Ecto neural progenitor cell (in vitro differentiated cells): ENCODE measurements at regions not wholly inside any gene's neighbourhood (a gene's known extent, or its start where the extent isn't known, plus 50 kb on each side); places are given as distances from the start of the nearest gene placed in this dataset.

Source experiments
- DNase-seq: peaks from one replicate; pipeline ENCODE4 v3.0.0-alpha.2; 2018; ENCODE audit warnings: low spot score

DNA sequence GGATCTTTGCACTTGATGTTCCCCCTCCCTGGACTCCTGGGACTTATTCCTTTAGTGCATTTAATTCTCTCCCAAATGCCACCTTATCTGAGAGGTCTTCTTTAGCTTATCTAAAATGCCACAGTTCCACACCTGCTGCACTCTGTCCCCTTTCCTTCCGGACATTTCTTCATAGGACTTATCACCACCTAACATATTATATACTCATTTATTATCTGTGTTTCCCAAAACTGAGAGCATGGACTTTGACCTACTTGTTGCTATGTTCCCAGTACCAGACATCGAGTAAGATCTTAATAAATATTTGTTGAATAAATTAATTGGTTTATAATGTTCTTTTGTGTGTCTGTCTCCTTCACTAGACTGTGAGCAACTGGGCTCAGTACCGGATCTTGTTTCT lies 585.3 kb downstream of the INSC start:
- no peak for DNase-seq

DNA sequence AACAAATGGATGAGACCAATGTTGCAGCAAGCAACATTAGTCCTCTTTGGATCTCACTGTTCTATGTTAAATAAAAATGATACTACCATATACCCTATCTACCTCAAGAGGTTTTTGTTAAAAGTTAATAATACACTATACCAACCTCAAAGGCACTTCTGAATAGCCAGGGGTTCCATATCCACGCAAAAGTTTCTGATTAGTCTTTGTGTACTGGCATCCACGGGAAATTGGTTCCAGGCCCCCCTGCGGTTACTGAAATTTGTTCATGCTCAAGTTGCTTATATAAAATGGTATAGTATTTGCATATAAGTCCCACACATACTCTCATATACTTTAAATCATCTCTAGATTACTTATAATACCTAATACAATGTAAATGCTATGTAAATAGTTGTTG lies 585.7 kb downstream of the INSC start:
- peak; percentile 14 for DNase-seq

DNA sequence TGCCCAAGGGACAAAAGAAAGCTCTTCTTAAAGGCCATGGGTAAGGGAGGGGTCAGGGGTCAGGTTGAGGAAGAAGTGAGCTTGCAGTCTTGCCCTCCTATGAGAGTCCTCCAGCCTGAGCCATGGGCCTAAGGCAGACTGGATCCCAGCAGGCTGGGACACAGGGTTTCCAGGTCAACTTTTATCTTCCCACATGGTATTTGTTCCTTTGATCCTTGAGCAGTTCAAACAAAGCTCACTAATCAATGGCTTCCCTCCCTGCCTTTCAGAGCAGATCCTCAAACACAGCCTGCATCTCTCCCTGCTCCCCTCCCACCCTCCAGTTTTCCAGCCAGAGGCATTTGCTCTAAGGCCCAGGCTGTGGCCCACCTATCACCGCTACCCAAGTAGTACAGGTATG lies 589.3 kb downstream of the INSC start:
- peak; percentile 43 for DNase-seq

DNA sequence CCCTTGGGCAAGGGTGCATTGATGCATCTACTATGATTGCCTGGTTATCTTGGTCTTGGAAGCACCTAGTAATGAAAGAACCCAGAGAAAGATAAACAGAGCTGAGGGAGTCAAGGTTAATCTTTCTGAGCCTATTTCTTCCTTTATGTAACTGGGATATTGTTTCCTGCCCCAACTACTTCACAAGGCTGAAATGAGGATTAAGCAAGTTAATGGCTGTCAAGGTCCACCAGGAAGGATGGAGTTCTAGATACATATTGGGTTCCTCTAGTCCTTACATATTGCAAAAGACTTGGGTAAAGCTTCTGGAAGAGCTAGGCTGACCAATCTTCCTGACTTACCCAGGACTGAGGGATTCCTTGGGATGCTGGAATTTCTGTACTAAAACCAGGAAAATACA lies 589.8 kb downstream of the INSC start:
- peak; percentile 8 for DNase-seq

DNA sequence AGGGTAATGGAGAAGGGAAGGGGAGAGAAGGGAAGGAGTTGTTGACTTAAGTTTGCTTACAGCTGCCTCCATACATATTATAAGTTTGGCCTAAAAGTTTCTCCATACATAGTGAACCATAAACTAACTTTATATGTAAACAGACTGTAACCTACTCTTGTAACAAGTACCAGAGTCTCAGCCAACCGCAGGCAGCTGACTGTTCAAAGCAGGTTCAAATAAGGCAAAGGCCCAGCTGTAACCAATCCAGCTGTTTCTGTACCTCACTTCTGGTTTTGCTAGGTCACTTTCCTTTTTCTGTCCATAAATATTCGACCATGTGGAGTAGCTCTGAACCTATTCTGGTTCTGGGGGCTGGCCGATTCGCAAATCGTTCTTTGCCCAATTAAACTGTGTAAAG lies 591.2 kb downstream of the INSC start:
- peak; percentile 14 for DNase-seq

DNA sequence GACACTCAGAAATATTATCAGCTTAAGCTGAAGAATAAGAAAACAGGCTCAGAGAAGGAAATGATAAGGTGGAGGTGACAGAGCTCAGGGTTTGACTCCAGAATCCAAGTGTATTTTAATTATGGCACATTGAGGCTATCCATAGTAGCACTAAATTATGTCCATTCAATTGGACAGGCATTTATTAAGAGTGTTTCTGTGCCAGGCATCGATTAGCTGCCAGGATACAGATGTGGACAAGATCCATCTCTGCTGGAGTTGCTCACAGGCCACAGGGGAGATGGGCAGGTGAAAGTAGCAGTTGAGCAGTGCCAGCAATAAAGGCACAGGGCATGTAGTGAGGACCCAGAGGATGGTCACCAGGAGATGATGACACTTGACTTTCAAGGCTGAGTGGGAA lies 592.5 kb downstream of the INSC start:
- no peak for DNase-seq

DNA sequence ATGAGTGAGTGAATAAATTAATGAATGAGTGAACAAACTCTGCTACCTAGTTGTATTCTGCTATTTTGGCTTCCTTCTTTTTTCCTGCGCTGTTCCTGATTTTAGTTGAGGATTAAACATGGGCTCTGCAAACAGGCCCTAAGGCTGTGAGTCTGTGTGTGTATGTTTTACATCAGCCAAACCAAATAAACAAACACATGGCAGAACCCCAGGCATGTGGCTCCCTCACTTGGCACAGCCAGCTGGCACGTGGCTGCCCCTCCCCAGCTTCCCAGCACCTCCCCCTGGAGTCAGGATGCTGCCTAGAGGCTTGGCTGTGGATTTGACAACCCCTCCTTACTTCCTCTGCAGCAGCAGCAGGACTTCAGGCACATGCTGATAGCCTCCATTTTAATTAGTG lies 593.2 kb downstream of the INSC start:
- DNase-seq = no peak

DNA sequence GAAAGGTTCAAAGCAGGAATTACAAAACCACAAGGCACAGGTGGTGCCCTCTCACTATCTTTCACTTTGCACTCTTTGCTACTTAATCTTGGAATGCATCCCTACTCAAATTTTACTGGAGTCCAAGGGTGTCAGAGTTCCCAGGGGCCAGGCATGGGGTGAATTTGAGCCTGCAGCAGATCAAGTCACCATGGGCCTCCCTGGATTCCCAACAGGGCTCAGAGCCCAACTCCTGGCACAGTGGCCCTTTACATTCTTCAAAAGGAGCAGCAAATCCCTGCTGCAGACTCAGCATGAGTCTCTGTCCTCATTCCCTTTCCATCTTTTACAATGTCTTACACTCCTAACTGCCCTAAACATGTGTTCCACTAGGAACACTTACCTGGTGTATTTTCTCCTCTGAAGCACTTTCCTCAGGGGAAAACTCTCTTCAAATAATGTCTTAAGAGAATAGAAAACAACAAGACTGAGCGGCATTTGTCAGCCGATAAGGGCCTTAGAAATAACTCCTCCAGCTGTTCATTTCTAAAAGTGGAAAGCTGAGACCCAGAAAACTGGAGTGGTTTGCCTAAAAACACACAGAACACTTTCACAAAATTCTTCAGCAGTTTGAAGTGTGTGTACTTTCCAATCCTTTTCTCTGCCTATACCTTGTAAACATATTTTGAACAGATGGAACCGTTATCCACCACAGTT lies 596.0 kb downstream of the INSC start:
- DNase-seq = no peak

DNA sequence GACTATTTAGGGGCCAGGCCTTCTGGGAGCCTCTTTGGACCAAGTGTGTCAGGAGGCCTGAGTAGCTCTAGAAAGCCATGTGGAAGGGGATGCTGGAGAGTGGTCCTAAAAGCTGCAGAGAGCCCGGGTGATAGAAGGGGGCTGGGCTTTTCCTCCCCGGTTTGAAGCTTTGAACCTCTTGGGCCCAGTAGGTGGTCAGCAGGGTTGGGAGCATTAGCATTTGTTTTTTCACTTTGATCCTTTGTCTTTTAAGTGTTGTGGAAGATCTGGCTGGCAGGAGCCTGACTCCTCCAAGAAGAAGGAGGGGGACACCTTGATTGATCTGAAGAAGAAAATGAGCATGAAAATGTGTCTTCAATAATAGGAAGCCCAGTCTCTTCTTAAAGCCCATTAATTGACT lies 596.6 kb downstream of the INSC start:
- DNase-seq = no peak

DNA sequence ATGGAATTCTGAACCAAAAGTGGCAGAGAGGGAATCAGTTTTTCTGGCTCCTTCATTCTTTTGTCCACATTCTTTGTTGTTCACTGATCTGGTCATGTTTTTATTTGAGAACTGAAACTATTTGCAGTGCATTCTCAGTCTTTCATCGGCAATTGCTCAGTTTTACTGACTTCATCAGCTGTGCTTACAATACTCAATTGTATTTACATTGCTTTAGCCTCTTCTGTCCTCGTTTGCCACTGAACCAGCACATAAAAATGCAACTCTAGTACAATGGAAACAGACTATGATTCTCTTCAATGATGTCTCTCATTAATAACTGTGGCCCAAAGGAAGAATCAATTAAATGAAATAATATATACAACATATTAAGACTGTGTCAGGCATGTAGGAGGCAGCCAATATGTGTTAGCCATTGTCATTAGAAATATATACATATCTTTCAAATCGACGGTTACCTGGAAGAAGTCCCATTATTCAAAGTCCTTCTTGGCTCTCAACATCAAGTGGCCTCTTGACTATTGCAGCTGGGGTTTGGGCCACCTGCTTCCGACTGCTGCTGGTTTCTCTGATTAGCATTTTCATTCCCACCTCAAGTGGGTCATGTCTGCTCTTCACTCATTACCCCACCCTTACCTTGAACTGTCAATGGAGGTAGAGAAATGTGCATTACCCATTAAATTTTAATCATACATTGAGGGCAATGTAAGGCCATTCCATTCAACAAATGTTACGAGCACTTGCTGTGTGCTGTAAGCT lies 600.1 kb downstream of the INSC start:
- DNase-seq = no peak

DNA sequence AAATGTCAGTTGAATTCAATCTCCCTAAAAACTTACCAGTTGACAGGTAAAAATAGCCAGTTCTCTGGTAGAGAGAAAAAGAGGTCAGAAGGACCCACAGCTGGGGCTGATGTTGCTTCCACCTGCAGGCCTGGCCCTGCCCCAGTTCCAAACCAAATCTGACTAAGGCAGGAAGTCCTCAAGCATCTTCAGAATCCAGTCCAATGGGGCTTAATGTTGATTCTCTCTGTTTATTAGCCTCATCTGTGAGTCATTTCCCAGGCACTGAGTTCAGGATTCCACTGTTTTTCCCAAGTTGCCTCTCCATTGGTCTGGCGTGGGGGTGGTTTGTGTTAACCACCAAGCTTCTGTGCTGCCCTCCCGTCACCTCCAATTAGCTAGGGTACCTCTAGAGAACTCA lies 601.8 kb downstream of the INSC start:
- no peak for DNase-seq

DNA sequence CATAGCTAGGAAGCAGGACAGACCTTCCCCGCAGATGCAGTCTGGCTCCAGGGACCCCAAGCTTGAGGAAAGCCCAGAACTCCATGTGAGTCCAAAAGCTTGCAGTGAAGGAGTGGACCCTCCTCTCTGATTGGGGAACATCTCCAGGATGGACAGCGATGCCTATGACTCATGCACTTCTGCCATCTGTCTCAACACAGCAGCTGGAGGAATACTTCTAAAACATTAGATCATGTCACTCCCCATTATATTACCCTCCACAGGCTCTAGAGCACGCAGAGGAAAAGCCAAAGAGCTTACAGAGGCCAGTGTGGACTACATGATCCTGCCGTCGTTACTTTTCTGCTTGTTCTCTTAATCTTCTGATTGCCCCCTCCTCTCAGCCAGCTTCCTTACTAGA lies 605.7 kb downstream of the INSC start:
- DNase-seq = no peak

DNA sequence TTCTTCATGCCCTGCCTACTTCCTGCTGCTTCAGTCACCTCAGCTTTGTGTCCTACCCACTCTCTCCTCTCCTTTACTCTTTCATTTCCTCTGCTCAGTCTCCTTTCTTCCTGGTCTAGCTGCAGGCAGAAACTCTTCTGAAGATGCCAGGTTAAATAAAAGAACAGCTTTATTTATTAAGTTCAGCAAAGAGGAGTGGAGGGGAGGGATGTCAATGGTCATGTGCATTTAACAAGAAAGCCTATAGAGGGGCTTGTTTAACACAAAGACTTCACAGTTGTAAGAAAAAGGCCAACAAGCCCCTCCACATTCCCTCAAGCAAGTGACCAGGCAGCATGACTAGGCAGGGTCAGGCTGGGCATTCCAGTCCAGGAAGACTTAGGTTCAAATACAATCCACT lies 609.2 kb downstream of the INSC start:
- no peak for DNase-seq

DNA sequence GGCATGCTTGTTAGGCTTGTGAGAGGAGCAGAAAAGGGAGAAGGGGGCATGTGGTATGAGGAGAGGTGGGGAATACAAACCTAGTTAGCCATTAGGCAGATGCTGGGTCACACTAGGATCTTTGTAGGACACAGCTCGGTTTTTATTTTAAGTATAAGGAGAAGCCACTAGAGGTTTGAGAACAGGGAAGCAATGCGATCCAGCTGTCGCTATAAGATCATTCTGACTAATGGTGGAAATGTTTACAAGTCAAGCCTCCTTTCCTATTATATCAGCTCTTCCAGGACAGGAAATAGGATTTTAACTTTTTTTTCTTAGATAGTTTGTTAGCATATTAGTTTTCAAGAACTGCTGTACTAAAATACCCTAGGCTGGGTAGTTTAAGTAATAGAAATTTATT lies 609.9 kb downstream of the INSC start:
- no peak for DNase-seq

DNA sequence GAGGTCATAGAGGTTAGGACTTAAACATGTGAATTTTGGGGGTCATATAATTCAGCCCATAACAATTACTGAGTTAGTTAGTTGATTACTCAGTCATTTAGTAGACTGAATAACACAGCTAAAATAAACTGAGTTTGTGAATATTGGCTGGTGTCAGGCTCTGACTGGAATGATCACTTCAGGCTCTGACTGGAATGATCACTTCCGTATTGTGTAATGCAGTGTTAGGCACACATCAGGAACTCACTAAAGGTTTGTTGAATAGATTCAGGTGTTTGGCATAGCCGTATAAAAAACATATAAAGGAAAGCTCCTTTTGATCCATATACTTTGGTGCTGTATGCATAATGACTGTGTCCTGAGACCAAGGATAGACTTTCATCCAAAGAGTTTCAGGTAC lies 610.5 kb downstream of the INSC start:
- no peak for DNase-seq

DNA sequence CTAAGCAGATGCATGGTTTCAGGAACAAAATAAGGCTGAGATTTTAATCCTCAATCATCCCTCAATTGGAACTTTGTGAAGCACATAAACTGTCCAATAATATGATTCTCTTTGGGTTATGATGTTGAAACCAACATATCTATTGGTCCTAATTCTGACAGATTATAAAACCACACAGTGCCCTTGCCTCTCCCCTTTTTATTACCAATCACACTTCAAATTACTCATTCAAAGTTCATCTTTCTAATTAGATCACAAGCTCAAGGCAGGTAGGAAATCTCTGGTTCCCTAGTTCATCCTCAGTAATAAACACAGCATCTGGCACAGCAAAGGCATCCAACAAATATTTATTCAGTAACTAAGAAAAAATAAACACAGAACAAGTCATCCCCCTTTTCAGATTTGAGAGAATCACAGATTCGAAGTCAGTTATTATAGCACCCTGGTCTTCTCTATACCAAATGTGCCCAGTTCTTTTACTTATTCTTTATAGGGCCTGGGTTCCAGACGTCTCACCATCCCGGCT lies 611.6 kb downstream of the INSC start:
- DNase-seq = no peak

DNA sequence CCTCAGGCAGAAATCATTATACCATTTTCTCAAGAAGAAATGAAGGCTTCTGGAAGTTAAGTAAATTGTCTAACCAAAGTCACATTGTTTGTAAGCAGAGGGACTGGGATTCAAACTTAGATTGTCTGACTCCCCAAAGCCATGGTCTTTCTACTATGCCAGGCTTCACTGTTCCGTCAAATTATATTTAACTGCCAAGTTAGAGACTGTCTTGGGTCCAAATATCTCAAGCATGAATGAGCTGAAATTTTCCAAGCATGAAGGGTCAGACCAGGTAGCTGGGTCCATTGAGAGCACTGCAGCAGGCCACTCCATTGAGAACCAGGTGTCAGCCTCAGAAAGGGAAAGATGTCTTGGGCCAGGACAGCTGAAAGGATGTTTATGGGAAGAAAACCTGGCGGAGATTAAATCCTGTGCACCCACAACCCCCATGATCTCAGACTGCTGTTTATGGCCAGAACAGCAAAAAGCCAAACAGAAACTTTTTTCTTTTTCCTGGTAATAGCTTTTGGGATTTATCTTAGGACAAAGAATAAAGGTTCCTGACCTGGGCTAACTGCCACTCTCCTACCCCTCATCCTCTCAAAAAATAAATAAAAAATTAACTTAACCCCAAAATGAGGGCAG lies 612.3 kb downstream of the INSC start:
- DNase-seq = no peak

DNA sequence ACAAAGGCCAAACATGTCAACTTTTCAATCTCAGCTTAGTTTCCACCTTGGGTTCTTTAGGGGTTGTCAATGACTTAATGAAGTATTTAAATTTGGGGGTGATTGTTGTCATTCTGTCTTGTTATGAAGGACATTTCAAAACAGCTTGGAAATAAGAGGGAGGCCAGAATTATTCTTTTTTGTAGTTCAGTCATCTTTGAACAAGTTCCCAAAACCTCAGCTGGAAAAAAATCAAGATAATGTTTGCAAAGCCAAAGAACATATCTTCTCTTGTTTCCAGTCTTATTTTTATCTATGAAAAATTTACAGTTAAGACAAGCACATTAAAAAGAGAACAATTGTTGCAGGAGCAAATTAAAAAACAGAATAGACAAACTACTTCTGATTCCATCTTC lies 612.8 kb downstream of the INSC start:
- DNase-seq = no peak

DNA sequence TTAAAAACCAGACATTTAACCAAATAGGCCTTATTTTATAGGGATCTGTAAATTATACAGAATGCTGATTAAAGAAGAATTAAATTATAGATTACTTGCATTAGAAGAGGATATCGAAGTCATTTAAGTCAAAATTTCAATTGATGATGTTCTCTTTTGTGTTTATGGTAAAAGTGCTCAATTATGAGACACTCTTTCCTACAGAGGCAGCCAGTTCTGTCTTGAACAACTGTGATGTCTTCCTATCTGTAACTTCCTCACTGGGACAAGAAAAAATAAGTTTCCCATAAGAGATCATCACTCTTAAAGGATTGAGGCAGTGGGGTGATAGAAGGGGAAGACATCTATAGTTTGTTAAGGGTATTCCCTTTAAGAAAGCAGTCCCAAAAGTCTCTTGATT lies 613.5 kb downstream of the INSC start:
- no peak for DNase-seq

DNA sequence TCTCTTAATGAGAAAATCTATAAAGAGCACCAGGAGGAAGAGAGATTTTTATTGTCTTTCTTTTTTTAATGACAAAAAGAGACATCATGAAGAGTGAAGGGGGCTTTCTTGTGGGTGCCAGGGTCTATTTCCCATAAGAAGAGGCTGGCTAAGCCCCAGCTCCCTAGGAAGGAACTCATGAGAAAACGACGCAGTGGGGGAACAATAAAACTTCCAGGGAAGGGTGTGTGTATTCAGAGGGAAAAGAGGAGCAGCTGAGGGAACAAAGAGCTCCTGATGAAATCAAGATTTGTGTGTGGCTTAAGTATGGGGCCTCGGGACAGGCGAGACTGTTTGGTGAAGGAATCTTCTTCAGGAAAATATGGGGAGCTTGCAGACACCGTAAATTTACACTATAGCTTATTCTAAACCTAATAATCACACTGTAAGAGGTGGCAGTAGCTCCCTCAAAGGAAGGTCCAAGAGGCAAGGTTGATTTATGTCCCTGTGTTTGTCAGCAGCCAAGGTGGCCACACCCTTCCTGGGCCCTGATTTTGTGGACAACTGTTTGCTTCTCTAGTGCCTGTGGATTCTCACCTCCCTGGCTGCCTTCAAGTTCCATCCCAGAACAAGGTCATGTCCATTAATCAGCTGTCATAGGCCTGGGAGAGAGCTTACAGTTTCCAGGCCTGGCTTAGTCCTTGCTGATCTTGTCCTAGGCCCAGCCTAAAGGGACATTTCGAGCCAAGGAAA lies 615.7 kb downstream of the INSC start:
- DNase-seq = no peak

DNA sequence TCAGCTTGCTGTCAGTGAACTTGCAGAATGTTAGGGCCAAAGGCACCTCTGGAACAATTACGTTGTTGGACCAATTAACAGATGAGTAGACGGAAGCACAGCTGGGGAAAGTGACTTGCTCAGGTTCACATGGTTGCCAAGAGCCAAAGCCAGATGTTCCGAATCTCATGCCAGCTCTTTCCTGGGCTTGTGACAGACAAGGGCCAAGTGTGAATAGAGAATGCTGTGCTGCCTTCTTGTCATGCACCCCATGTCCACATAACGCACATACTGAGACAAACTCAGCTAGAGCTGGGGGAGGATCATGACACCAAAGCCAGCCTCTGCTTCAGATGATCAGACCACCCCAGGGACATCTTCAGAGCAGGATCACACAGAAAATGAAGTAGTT lies 616.3 kb downstream of the INSC start:
- no peak for DNase-seq

DNA sequence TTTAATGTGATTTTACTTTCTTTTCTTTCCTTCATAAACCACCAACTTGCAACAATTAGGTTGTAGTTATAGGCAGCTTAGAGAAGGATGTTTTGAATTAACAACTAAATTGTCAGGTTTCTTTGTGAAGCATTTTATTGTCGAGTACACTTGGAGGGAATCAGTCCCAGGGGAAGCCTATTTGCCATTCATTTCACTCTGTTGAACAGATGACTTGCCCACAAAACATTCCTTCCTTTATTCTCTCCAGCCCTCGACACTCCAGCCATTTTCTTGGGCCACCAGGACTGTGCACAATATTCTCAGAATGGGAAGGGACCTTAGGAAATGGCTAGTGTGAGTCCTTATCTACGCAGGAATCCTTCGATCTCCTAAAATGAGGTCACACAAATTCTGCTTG lies 620.6 kb downstream of the SOX6 start:
- DNase-seq = no peak

DNA sequence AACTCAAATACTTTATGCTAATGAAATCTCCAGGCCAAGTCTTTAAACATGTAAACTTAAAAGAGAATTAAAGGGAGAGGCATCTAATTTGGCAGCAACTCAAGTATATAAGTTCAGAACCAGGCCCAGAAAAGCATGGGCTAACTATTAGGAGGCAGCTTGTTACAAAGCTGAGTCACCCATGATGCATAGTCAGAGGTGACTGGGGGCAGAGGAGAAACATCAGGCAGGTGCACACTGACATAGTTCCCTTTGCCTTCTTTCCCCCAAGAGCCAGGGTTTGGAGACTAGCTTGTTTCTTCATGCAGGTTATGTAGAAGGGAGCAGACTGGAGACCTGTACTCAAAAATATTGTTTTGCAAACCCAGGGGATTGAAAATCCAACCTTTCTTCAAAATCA lies 619.0 kb downstream of the SOX6 start:
- DNase-seq = no peak
